ENCODE measurements at regions not wholly inside any gene's neighbourhood (a gene's known extent, or its start where the extent isn't known, plus 50 kb on each side); places are given as distances from the start of the nearest gene placed in this dataset.

GRCh38 chr18:67379981-67380380, 136.5 kb downstream of the DSEL start:
- no peak for DNase-seq

- DNase-seq, result no peak
Observed at GRCh38 chr18:67376372-67376771, 140.1 kb downstream of the DSEL start.

GRCh38 chr18:67373636-67374035, 142.9 kb downstream of the DSEL start:
- DNase-seq, result no peak

DNA sequence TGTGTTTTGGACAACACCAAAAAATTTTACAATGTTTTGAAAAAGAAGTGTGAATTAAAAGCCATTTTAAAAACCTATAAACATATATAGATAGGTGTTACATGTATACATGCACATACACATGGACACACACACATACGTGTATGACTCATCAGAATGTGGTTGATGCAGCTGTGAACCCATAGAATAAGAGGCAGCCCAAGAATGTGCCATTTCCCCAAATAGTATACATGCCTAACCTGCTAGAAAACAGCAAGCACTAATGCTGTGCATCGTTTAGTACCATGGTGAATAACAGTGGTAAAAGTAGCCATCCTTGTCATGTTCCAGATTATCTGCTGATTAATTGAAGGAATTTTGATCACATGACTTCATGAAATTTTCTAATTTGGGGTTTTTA, 149.0 kb downstream of the DSEL start:
- DNase-seq, result no peak

DNA sequence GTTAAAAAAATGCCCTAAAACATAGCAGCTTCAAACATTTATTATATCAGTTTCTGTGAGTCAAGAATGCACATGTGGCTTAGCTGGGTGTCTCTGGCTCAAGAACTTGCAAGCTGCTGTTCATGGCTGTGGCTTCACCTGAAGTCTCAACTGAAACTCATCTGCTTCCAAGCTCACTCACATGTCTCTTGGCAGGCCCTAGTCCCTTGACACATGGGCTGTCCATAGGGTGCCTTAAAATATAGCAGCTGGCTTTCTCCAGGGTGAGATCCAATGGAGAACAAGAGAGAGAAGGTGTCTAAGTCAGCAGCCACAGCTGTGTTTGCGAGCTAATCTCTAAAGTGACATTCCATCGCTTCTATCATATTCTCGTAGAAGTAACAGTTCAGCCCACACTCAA, 152.8 kb downstream of the DSEL start:
- no peak for DNase-seq

GRCh38 chr18:67362906-67363305, 153.6 kb downstream of the DSEL start:
- no peak for DNase-seq

GRCh38 chr18:67359873-67360838, 156.4 kb downstream of the DSEL start:
- DNase-seq, result no peak

DNA sequence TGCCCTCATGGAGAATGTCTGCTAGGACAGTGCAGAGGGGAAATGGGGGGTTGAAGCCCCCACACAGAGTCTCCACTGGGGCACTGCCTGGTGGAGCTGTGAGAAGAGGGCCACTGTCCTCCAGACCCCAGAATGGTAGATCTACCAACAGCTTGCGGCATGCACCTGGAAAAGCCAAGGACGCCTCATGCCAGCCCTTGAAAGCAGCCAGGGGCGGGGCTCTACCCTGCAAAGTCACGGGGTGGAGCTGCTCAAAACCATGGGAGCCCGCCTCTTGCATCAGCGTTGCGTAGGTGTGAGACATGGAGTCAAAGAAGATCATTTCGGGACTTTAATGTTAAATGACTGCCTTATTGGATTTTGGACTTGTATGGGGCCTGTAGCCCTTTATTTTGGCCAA, 157.6 kb downstream of the DSEL start:
- DNase-seq, result no peak

GRCh38 chr18:67354692-67355091, 161.8 kb downstream of the DSEL start:
- DNase-seq, result no peak

GRCh38 chr18:67354091-67354490, 162.4 kb downstream of the DSEL start:
- DNase-seq, result no peak

- DNase-seq, result no peak
Observed at GRCh38 chr18:67347438-67347837, 169.1 kb downstream of the DSEL start.

GRCh38 chr18:67342159-67342558, 174.4 kb downstream of the DSEL start:
- no peak for DNase-seq

DNA sequence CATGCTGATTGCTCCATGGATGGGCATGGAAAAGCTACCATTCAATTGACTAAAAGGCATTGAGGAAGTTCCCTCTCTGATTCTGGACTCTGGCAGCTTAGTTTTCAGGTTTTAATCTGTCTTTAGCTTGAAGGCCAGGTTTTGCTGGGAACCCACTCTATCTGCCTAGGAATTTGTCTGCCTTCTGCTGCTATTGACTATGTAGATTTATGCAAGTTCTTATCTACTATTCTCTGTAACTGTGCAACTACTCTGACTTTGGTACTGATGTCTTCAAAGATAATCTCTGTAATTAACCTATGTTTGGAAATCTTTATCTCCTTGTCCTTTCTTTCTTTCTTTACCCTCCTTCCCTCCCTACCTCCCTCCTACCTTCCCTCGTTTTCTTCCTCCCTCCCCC, 178.8 kb downstream of the DSEL start:
- no peak for DNase-seq

DNA sequence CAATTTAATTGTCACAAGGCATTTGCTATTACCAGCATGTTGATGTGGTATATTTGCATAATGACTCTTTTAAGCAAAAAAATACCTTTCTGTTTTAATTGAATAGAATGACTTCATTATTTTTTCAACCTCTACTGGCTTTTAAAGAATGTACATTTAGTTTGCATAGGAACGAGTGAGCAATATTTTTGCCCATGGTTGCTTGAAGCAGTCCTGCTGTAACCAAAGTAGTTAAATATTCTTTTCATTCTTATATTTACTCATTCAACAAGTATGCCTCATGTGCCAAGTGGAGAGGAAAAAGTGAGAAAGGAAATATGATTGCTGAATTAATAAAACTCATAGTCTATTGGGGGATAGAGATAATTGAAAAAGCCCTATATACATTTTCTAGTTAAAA, 184.7 kb downstream of the DSEL start:
- DNase-seq, result no peak

DNA sequence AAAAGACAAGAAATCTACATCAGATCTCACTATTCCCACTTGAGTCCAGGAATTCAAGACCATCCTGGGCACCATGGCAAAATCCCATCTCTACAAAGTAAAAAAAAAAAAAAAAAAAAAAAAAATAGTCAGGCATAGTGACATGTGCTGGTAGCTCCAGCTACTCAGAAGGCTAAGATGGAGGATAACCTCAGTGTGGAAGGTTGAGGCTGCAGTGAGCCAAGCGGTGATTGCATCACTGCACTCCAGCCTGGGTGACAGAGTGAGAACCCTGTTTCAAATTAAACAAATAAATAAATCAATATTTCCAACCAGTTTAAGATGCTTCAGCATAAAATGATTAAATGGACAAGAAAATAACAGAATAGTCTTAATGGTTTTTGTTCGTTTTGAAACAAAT, 197.4 kb downstream of the DSEL start:
- no peak for DNase-seq

GRCh38 chr18:67318651-67319050, 197.9 kb downstream of the DSEL start:
- no peak for DNase-seq

- DNase-seq, result no peak
Observed at GRCh38 chr18:67310826-67311225, 205.7 kb downstream of the DSEL start.

GRCh38 chr18:67308819-67309218, 207.7 kb downstream of the DSEL start:
- DNase-seq, result no peak

DNA sequence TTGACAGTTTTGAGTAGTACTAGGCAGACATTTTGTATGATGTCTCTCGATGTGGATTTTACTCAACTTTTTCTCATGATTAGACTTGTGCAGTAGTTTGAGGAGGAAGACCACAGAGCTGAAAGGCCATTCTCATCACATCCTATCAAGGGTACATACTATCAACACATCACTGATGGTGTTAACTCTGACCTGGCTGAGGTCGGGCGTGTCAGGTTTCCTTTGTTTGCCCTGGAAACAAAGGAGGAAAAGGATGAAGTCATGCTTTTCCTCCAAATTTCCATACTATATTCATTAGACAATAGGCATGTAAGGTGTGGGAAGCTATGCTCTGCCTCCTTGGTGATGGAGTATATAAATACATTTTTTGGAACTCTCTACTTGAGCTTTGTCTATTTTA, 211.1 kb downstream of the DSEL start:
- no peak for DNase-seq

- DNase-seq, result no peak
Observed at GRCh38 chr18:67302043-67302442, 214.5 kb downstream of the DSEL start.

DNA sequence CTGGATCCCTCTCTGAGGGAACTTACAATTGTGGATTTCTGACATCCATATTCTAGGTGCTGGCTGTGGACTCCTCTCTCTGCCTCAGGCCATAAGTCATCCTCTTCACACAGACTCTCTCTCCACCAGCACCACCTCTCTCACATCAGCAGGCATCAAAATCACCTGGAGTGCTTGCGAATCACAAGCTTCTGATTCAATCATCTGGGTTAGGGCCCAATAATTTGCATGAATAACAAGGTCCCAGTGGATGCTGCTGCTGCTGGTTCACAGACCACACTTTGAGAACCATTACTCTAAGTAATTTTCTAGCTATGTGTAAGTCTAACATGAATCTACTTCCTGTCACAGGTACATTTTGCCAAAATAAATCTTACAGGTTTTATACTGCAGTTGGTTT, 214.9 kb downstream of the DSEL start:
- no peak for DNase-seq

DNA sequence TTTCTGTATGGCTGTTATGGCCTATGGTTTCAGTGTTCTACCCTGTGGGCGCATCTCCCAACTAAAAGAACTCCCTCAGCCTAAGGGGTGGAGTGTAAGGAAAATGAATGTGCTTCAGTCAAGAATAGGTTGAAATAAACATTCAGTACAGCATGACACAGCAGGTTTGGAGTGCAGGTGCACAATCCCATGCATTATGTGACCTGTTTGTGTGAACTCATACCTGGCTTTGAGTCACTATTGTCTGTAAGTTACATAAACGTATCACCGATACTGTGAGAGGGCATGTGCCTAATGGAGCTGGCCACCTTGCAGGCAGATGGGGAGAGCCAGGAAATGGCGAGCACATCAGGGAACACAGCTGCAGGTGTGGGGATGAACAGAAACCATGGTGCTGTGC, 216.0 kb downstream of the DSEL start:
- no peak for DNase-seq

GRCh38 chr18:67292814-67293213, 223.7 kb downstream of the DSEL start:
- DNase-seq, result no peak

- no peak for DNase-seq
Observed at GRCh38 chr18:67290421-67290820, 226.1 kb downstream of the DSEL start.

DNA sequence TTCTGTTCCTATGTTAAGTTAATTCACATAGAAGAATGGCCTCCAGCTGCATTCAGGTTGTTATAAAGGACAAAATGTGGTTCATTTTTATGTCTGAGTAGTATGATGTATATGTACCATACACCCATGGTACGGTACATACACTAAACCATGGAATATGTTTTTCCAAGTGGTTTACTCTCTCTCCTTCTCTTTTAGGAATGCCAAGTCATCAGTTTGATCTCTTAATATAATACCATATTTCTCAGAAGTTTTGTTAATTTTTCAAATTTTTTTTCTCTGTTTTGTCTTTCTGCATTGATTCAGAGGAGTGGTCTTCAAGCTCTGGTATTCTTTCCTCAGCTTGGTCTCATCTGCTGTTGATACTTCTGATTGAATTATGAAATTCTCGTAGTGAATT, 230.9 kb downstream of the DSEL start:
- DNase-seq, result no peak

Data from CD4-positive, alpha-beta T cell treated with Interleukin-15 for 1 hour (primary cell).